ENCODE measurements at regions not wholly inside any gene's neighbourhood (a gene's known extent, or its start where the extent isn't known, plus 50 kb on each side); places are given as distances from the start of the nearest gene placed in this dataset.

- H3K27me3 ChIP-seq = peaks cover 0 to 38% of the 10 kb centered on the region in 2 donors
- no peaks in the 10 kb centered on the region for H3K36me3 ChIP-seq
- no peak for DNase-seq (ENCODE audit: low spot score in 2 of 2)
- TF ChIP-seq CTCF (IDR thresholded peaks at IDR 0.05) (no peak), POLR2AphosphoS5 (IDR thresholded peaks at IDR 0.05) (no peak)
- H3K4me1 ChIP-seq = no peaks in the 10 kb centered on the region
- intact Hi-C loops (cut with DNase I; ENCODE audit: low total_unique reads) = no loop called here
- H3K9me3 ChIP-seq = no peaks in the 10 kb centered on the region
- no peak overlapping the region for H3K4me3 ChIP-seq
- H3K27ac ChIP-seq = no peak overlapping the region
Observed at GRCh38 chr10:130742941-130743675, 568.4 kb downstream of the TCERG1L start.

- Histone ChIP-seq H3K4me1 (no peaks in the 10 kb centered on the region), H3K27me3 (peaks cover 0 to 36% of the 10 kb centered on the region in 2 donors), H3K9me3 (no peaks in the 10 kb centered on the region), H3K4me3 (no peak overlapping the region), H3K36me3 (no peaks in the 10 kb centered on the region), H3K27ac (no peak overlapping the region)
- no peak for DNase-seq (ENCODE audit: low spot score in 2 of 2)
- intact Hi-C loops (cut with DNase I; ENCODE audit: low total_unique reads) = no loop called here
- no peak for TF ChIP-seq CTCF (IDR thresholded peaks at IDR 0.05)
Observed at GRCh38 chr10:130743751-130744271, 567.7 kb downstream of the TCERG1L start.

- no peak for TF ChIP-seq POLR2A (IDR thresholded peaks at IDR 0.05)
- TF ChIP-seq CTCF (IDR thresholded peaks at IDR 0.05) = no peak
- no peak for TF ChIP-seq POLR2AphosphoS5 (IDR thresholded peaks at IDR 0.05)
- H3K36me3 ChIP-seq = no peaks in the 10 kb centered on the region
- peaks cover 0 to 36% of the 10 kb centered on the region in 2 donors for H3K27me3 ChIP-seq
- intact Hi-C loops (cut with DNase I; ENCODE audit: low total_unique reads) = no loop called here
- H3K4me3 ChIP-seq = no peak overlapping the region
- no peak overlapping the region for H3K27ac ChIP-seq
- H3K9me3 ChIP-seq = no peaks in the 10 kb centered on the region
- no peak for DNase-seq (ENCODE audit: low spot score in 2 of 2)
- no peaks in the 10 kb centered on the region for H3K4me1 ChIP-seq
Observed at GRCh38 chr10:130744631-130745030, 566.9 kb downstream of the TCERG1L start.

GRCh38 chr10:130745251-130745650 is 566.3 kb downstream of the TCERG1L start:
- Histone ChIP-seq H3K4me3 (no peak overlapping the region), H3K9me3 (no peaks in the 10 kb centered on the region), H3K4me1 (no peaks in the 10 kb centered on the region), H3K36me3 (no peaks in the 10 kb centered on the region), H3K27ac (no peak overlapping the region), H3K27me3 (peaks cover 0 to 38% of the 10 kb centered on the region in 2 donors)
- no peak for TF ChIP-seq CTCF (IDR thresholded peaks at IDR 0.05)
- TF ChIP-seq POLR2AphosphoS5 (IDR thresholded peaks at IDR 0.05) = no peak
- no peak for TF ChIP-seq POLR2A (IDR thresholded peaks at IDR 0.05)
- intact Hi-C loops (cut with DNase I; ENCODE audit: low total_unique reads) = no loop called here
- DNase-seq (ENCODE audit: low spot score in 2 of 2) = no peak

- DNase-seq (ENCODE audit: low spot score in 2 of 2) = no peak
- intact Hi-C loops (cut with DNase I; ENCODE audit: low total_unique reads) = no loop called here
- TF ChIP-seq POLR2A (IDR thresholded peaks at IDR 0.05) = no peak
- TF ChIP-seq POLR2AphosphoS5 (IDR thresholded peaks at IDR 0.05) = no peak
- TF ChIP-seq CTCF (IDR thresholded peaks at IDR 0.05) = no peak
- Histone ChIP-seq H3K27ac (no peak overlapping the region), H3K9me3 (no peaks in the 10 kb centered on the region), H3K4me3 (no peak overlapping the region), H3K27me3 (peaks cover 0 to 43% of the 10 kb centered on the region in 2 donors), H3K36me3 (no peaks in the 10 kb centered on the region), H3K4me1 (no peaks in the 10 kb centered on the region)
Observed at GRCh38 chr10:130745821-130746220, 565.7 kb downstream of the TCERG1L start.
